Vagina (tissue), 2 donors: ENCODE measurements at regions not wholly inside any gene's neighbourhood (a gene's known extent, or its start where the extent isn't known, plus 50 kb on each side); places are given as distances from the start of the nearest gene placed in this dataset.

Experiments used
- CTCF ChIP-seq, 3 experiments: fragments of 450-650 bp in 2 of 3; fragments of 200-600 bp in 1 of 3; sonication (generic) in 1 of 3; IDR thresholded peaks; one replicate each; pipeline ENCODE4 v1.5.1; 2017 to 2019; ENCODE audit warnings: antibody characterized with exemption in 3 of 3, mild to moderate bottlenecking in 2 of 3, moderate library complexity in 2 of 3
- POLR2A ChIP-seq, 2 donors: fragments of 450-650 bp; IDR thresholded peaks; one replicate each; pipeline ENCODE4 v1.6.1; 2017; ENCODE audit warnings: antibody characterized with exemption in 2 of 2, mild to moderate bottlenecking in 2 of 2, moderate library complexity in 2 of 2
- POLR2AphosphoS5 ChIP-seq, 2 donors: sonication (generic); formaldehyde crosslinking; IDR thresholded peaks; one replicate each; pipeline ENCODE4 v1.9.0; 2017; ENCODE audit warnings: antibody characterized with exemption in 2 of 2, mild to moderate bottlenecking in 2 of 2, low read depth in 1 of 2; ENCODE audit not compliant: insufficient read depth in 1 of 2

DNA sequence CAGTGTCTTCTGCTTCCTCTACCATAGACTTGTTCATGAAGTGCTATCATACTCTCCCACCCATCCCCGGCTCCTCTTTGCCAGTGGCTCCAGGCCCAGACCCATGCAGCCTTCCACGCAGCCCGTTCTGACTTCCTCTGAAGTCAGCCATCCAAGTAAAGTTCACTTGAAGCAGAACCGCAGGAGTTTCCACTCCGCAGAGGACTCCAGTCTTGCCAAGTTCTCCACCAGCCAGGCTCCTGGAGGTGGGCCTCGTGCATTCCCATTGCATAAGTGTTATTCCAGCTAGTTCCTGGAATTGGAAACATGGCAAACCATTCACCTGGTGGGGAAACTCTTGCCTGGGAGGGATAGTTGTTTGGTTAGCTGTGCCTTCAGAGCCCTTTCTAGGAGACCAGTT lies 185.1 kb downstream of the PLPP3 start:
- TF ChIP-seq CTCF (IDR thresholded peaks at IDR 0.05) (no peak), POLR2A (IDR thresholded peaks at IDR 0.05) (no peak), POLR2AphosphoS5 (IDR thresholded peaks at IDR 0.05; ENCODE audit: insufficient read depth in 1 of 2, low read depth in 1 of 2) (no peak)
